Colonic mucosa (tissue), 4 donors: ENCODE measurements at regions not wholly inside any gene's neighbourhood (a gene's known extent, or its start where the extent isn't known, plus 50 kb on each side); places are given as distances from the start of the nearest gene placed in this dataset.

Experiments
- DNase-seq: peaks from one replicate; pipeline ENCODE4 v3.0.0-alpha.2; 2020
- H3K27ac ChIP-seq: fragments of 200-600 bp; one replicate; pipeline ENCODE4 v1.8.0; 2021
- H3K27me3 ChIP-seq: fragments of 200-600 bp; one replicate; pipeline ENCODE4 v1.8.0; 2021
- H3K36me3 ChIP-seq: fragments of 200-600 bp; one replicate; pipeline ENCODE4 v1.8.0; 2021
- H3K4me1 ChIP-seq: fragments of 200-600 bp; one replicate; pipeline ENCODE4 v1.8.0; 2021; ENCODE audit warnings: mild to moderate bottlenecking
- H3K4me3 ChIP-seq: fragments of 200-600 bp; one replicate; pipeline ENCODE4 v1.8.0; 2021
- H3K9ac ChIP-seq, 2 donors: one replicate each; pipeline ENCODE4 v1.7.0; 2013; ENCODE audit warnings: control low read depth in 2 of 2, low read depth in 2 of 2, low read length in 2 of 2
- H3K9me3 ChIP-seq: fragments of 200-600 bp; one replicate; pipeline ENCODE4 v1.8.0; 2021
- CTCF ChIP-seq: fragments of 200-600 bp; IDR thresholded peaks from one replicate; pipeline ENCODE4 v1.8.0; 2022; ENCODE audit warnings: antibody characterized with exemption, mild to moderate bottlenecking
- intact Hi-C: fragments of 100-400 bp; cut with DNase I; formaldehyde crosslinking; loops from one replicate; pipeline ENCODE4 v1.14.1; 2022
- donor health status: healthy.
- donor health status: DM: no; HTN: no; CAD: no.
- donor health status: DM: no; HTN: no; CAD: no.

GRCh38 chr4:112759313-112759712 lies 122.4 kb downstream of the LARP7 start:
- Histone ChIP-seq H3K36me3 (no peaks in the 10 kb centered on the region), H3K4me3 (no peak overlapping the region), H3K9ac (no peak overlapping the region), H3K9me3 (no peaks in the 10 kb centered on the region), H3K4me1 (no peaks in the 10 kb centered on the region), H3K27ac (no peak overlapping the region), H3K27me3 (no peaks in the 10 kb centered on the region)
- no peak for TF ChIP-seq CTCF
- DNase-seq = no peak
- intact Hi-C loops = no loop called here

- no peaks in the 10 kb centered on the region for H3K9me3 ChIP-seq
- no peaks in the 10 kb centered on the region for H3K4me1 ChIP-seq
- H3K27ac ChIP-seq = no peak overlapping the region
- H3K4me3 ChIP-seq = no peak overlapping the region
- no peak for TF ChIP-seq CTCF
- no peaks in the 10 kb centered on the region for H3K27me3 ChIP-seq
- intact Hi-C loops = loop anchor here (5.0 kb wide), 1 partner anchor 133 kb away; no protein-coding TSS in a partner anchor
- H3K36me3 ChIP-seq = no peaks in the 10 kb centered on the region
- no peak overlapping the region for H3K9ac ChIP-seq
- DNase-seq = no peak
Observed at GRCh38 chr4:112765317-112765974, 128.5 kb downstream of the LARP7 start.

- no peaks in the 10 kb centered on the region for H3K27me3 ChIP-seq
- H3K9me3 ChIP-seq = no peaks in the 10 kb centered on the region
- DNase-seq = no peak
- no peak overlapping the region for H3K9ac ChIP-seq
- no peaks in the 10 kb centered on the region for H3K4me1 ChIP-seq
- no peak overlapping the region for H3K27ac ChIP-seq
- TF ChIP-seq CTCF = no peak
- intact Hi-C loops = loop anchor here (5.0 kb wide), 1 partner anchor 134 kb away; no protein-coding TSS in a partner anchor
- no peaks in the 10 kb centered on the region for H3K36me3 ChIP-seq
- no peak overlapping the region for H3K4me3 ChIP-seq
Observed at GRCh38 chr4:112766422-112766821, 129.5 kb downstream of the LARP7 start.

GRCh38 chr4:112767386-112767785 lies 130.4 kb downstream of the LARP7 start:
- H3K27ac ChIP-seq = no peak overlapping the region
- H3K9me3 ChIP-seq = no peaks in the 10 kb centered on the region
- no peak for TF ChIP-seq CTCF
- no peaks in the 10 kb centered on the region for H3K4me1 ChIP-seq
- no peaks in the 10 kb centered on the region for H3K27me3 ChIP-seq
- no peak overlapping the region for H3K4me3 ChIP-seq
- H3K9ac ChIP-seq = no peak overlapping the region
- H3K36me3 ChIP-seq = no peaks in the 10 kb centered on the region
- intact Hi-C loops = loop anchor here (5.0 kb wide), 1 partner anchor 135 kb away; no protein-coding TSS in a partner anchor
- DNase-seq = no peak

- no peak overlapping the region for H3K9ac ChIP-seq
- H3K27me3 ChIP-seq = no peaks in the 10 kb centered on the region
- no peaks in the 10 kb centered on the region for H3K36me3 ChIP-seq
- no peaks in the 10 kb centered on the region for H3K4me1 ChIP-seq
- no peak overlapping the region for H3K4me3 ChIP-seq
- TF ChIP-seq CTCF = no peak
- H3K9me3 ChIP-seq = no peaks in the 10 kb centered on the region
- H3K27ac ChIP-seq = no peak overlapping the region
- intact Hi-C loops = no loop called here
- no peak for DNase-seq
Observed at GRCh38 chr4:112770114-112770513, 133.2 kb downstream of the LARP7 start.
